ENCODE measurements at regions not wholly inside any gene's neighbourhood (a gene's known extent, or its start where the extent isn't known, plus 50 kb on each side); places are given as distances from the start of the nearest gene placed in this dataset.

DNA sequence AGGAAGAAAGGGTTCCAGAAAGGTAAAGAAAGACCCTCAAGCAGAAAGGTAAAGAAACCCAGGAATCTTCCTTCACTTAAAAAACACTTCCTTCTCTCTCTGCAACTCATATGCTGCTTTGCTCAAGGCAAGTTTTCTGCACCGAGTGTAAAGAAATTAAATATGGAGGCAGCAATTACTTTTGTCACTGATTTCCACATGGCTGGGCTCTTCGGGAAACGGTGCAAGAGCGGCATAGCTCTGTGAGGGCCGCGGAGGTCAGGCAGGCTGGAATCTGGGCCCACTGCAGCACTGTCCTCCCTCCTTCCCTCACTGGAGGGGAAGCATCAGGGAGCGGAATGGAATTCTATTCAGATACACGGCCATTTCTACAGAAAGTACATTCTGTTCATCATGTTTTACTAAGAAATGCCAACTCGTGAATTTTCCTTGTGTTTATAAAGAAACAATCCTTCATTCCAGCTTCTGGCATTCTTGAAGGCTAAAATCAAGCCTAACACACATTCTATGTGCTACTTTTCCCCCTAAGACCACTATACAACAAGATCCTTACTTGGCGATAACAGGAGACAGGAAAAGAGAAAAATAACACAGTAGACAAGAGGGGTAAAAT lies 212.2 kb downstream of the SIPA1L2 start:
- TF ChIP-seq, protein P1, sequence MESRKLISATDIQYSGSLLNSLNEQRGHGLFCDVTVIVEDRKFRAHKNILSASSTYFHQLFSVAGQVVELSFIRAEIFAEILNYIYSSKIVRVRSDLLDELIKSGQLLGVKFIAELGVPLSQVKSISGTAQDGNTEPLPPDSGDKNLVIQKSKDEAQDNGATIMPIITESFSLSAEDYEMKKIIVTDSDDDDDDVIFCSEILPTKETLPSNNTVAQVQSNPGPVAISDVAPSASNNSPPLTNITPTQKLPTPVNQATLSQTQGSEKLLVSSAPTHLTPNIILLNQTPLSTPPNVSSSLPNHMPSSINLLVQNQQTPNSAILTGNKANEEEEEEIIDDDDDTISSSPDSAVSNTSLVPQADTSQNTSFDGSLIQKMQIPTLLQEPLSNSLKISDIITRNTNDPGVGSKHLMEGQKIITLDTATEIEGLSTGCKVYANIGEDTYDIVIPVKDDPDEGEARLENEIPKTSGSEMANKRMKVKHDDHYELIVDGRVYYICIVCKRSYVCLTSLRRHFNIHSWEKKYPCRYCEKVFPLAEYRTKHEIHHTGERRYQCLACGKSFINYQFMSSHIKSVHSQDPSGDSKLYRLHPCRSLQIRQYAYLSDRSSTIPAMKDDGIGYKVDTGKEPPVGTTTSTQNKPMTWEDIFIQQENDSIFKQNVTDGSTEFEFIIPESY (IDR thresholded peaks at IDR 0.05; ENCODE audit: borderline replicate concordance, low read depth): no peak
- TF ChIP-seq CTCF (IDR thresholded peaks at IDR 0.05) (no peak), TCF12 (IDR thresholded peaks at IDR 0.05) (no peak), RFX5 (IDR thresholded peaks at IDR 0.05; ENCODE audit: low read length) (no peak), GABPA (IDR thresholded peaks at IDR 0.05; ENCODE audit: low read depth) (no peak)
- TF ChIP-seq, protein P2, sequence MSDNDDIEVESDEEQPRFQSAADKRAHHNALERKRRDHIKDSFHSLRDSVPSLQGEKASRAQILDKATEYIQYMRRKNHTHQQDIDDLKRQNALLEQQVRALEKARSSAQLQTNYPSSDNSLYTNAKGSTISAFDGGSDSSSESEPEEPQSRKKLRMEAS (IDR thresholded peaks at IDR 0.05; ENCODE audit: low read depth): no peak

Measured in SK-N-SH (cell line).